ENCODE measurements at regions not wholly inside any gene's neighbourhood (a gene's known extent, or its start where the extent isn't known, plus 50 kb on each side); places are given as distances from the start of the nearest gene placed in this dataset.

DNA sequence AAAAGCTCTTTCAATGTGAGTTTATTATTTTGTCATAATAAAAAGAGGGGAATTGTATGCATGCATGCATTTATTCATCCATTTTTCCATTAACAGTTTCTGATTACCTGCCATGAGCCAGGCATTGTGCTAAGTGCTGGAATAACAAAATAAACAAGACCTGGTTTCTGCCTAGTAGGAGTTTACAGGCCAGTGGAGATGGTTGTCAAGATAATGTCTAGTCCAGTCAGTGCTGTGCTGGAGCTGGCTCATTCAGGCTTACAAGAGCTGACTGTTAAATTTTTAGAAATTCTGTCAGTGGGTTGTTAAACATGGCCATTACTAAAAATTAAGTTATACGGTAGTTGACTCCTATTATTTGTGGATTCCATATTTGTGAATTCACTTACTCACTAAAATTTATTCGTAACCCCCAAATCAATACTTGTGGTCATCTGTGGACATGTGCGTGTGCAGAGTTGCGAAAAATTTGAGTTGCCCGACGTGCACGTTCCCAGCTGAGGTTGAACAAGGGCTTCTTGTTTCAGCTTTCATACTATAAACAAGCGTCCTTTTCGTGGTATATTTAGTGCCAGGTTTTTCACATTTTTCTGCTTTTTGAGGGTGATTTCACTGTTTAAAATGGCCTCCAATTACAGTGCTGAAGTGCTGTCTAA, 172.3 kb upstream of the RPS6KA3 start:
- Histone ChIP-seq H3K79me2 (ENCODE audit: control insufficient read depth, insufficient read depth, low read length) (no peaks in the 10 kb centered on the region), H3K27me3 (ENCODE audit: control insufficient read depth in 2 of 2, insufficient read depth in 2 of 2, low read length in 2 of 2) (no peaks in the 10 kb centered on the region), H3K9me1 (ENCODE audit: control insufficient read depth, insufficient read depth, low read length) (no peaks in the 10 kb centered on the region), H3K36me3 (ENCODE audit: control insufficient read depth, insufficient read depth, low read length) (no peaks in the 10 kb centered on the region), H3K4me2 (ENCODE audit: insufficient read depth, low read length) (no peak overlapping the region), H3K4me1 (replicated peaks in 1 of 2; ENCODE audit: control insufficient read depth in 2 of 2, insufficient read depth in 2 of 2, low read length in 2 of 2) (no peaks in the 10 kb centered on the region), H3K27ac (ENCODE audit: extremely low read depth, low read depth, low read length) (no peak overlapping the region), H3K4me3 (no peak overlapping the region), H3K9me3 (replicated peaks; ENCODE audit: control insufficient read depth, insufficient read depth, low read depth, low read length) (no peaks in the 10 kb centered on the region), H3K9ac (ENCODE audit: insufficient read depth in 1 of 2, low read depth in 2 of 2, low read length in 2 of 2) (no peak overlapping the region), H2AFZ (ENCODE audit: low read depth, low read length) (no peak overlapping the region), H4K20me1 (replicated peaks; ENCODE audit: control insufficient read depth, insufficient read depth, low read length) (no peaks in the 10 kb centered on the region)
- TF ChIP-seq, protein P1, sequence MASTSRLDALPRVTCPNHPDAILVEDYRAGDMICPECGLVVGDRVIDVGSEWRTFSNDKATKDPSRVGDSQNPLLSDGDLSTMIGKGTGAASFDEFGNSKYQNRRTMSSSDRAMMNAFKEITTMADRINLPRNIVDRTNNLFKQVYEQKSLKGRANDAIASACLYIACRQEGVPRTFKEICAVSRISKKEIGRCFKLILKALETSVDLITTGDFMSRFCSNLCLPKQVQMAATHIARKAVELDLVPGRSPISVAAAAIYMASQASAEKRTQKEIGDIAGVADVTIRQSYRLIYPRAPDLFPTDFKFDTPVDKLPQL (IDR thresholded peaks at IDR 0.05; ENCODE audit: extremely low read depth, insufficient read length) = no peak
- TF ChIP-seq MBD1 (CRISPR knock-in tag; IDR thresholded peaks at IDR 0.05) = no peak
- TF ChIP-seq HNRNPL (IDR thresholded peaks at IDR 0.05; ENCODE audit: low read depth, low read length) = no peak
- TF ChIP-seq REST (IDR thresholded peaks at IDR 0.05; ENCODE audit: borderline replicate concordance) = 0 out of 2 replicates have a peak, but pooled peaks have one; percentile 10
- no peak for TF ChIP-seq REST (CRISPR knock-in tag; IDR thresholded peaks at IDR 0.05; ENCODE audit: low read depth)
- ChIA-PET CTCF (ENCODE audit: low intra/inter-chr PET ratio) (no interaction called here), POLR2A (no interaction called here)
- peak; percentile 40; the same call in 1 of the 3 replicates for ATAC-seq
- 4% methylated on average over 9 of the region's 9 CpGs for WGBS (ENCODE audit: insufficient coverage, low coverage, missing lambda C conversion rate)
- intact Hi-C loops (cut with micrococcal nuclease) (loop anchor here (10.0 kb wide), 1 partner anchor 294 kb away; the partner anchor contains the start of gene EIF1AX), in situ Hi-C loops (cut with MboI) (no loop called here)
- BruUV-seq (replicated peaks) = no TSS peak
- no peak for FAIRE-seq
- peak in 2 of 4 experiments; percentile 3 to 5 for DNase-seq (ENCODE audit: extremely low read depth in 1 of 4, low spot score in 3 of 4)

Data from K562 (cell line).